Trophoblast cell (in vitro differentiated cells and primary cell): ENCODE measurements at regions not wholly inside any gene's neighbourhood (a gene's known extent, or its start where the extent isn't known, plus 50 kb on each side); places are given as distances from the start of the nearest gene placed in this dataset.
"Not testable (repeated sequence)": the region's sequence is repeated elsewhere in the genome, so short reads cannot be mapped to it uniquely, and the experiment has no call there.

Experiments
- DNase-seq, 2 donors: peaks; one replicate each; pipeline ENCODE4 v3.0.0-alpha.2; 2016
- H2AFZ ChIP-seq: 2 replicates; pipeline ENCODE4 v1.6.1; 2013; ENCODE audit warnings: low read length, moderate library complexity, mild to moderate bottlenecking; ENCODE audit not compliant: insufficient read depth, poor library complexity
- H2AK5ac ChIP-seq: 2 replicates; pipeline ENCODE4 v1.6.1; 2013; ENCODE audit warnings: mild to moderate bottlenecking, low read length
- H2BK120ac ChIP-seq: 2 replicates; pipeline ENCODE4 v1.6.1; 2013; ENCODE audit warnings: low read length, mild to moderate bottlenecking, moderate library complexity; ENCODE audit not compliant: insufficient read depth, poor library complexity
- H2BK12ac ChIP-seq: 2 replicates; pipeline ENCODE4 v1.6.1; 2013; ENCODE audit warnings: mild to moderate bottlenecking, low read length, moderate library complexity
- H2BK5ac ChIP-seq: 2 replicates; pipeline ENCODE4 v1.6.1; 2013; ENCODE audit warnings: low read length, low read depth, moderate library complexity, mild to moderate bottlenecking; ENCODE audit not compliant: poor library complexity
- H3K14ac ChIP-seq: 2 replicates; pipeline ENCODE4 v1.6.1; 2013; ENCODE audit warnings: mild to moderate bottlenecking, low read length
- H3K18ac ChIP-seq: 2 replicates; pipeline ENCODE4 v1.6.1; 2013; ENCODE audit warnings: mild to moderate bottlenecking, low read length
- H3K23ac ChIP-seq: 2 replicates; pipeline ENCODE4 v1.6.1; 2013; ENCODE audit warnings: low read length
- H3K27ac ChIP-seq: 2 replicates; pipeline ENCODE4 v1.5.1; 2013; ENCODE audit warnings: low read depth, mild to moderate bottlenecking, inconsistent platforms, low read length, moderate library complexity
- H3K27me3 ChIP-seq: 2 replicates; pipeline ENCODE4 v1.6.1; 2013; ENCODE audit warnings: inconsistent platforms, mild to moderate bottlenecking, low read length, moderate library complexity; ENCODE audit not compliant: insufficient read depth
- H3K36me3 ChIP-seq, 2 experiments: 1 replicate in 1 of 2; 2 replicates in 1 of 2; pipeline ENCODE4 v1.6.1; 2013; ENCODE audit warnings: low read length in 2 of 2, mild to moderate bottlenecking in 2 of 2, moderate library complexity in 1 of 2; ENCODE audit not compliant: insufficient read depth in 2 of 2, control insufficient read depth in 1 of 2
- H3K4ac ChIP-seq: 2 replicates; pipeline ENCODE4 v1.6.1; 2013; ENCODE audit warnings: low read depth, mild to moderate bottlenecking, low read length, moderate library complexity
- H3K4me1 ChIP-seq, 2 experiments: 1 replicate in 1 of 2; 2 replicates in 1 of 2; pipeline ENCODE4 v1.6.1; 2013; ENCODE audit warnings: low read length in 2 of 2, mild to moderate bottlenecking in 2 of 2, moderate library complexity in 1 of 2; ENCODE audit not compliant: insufficient read depth in 2 of 2, control insufficient read depth in 1 of 2
- H3K4me2 ChIP-seq: 2 replicates; pipeline ENCODE4 v1.6.1; 2013; ENCODE audit warnings: inconsistent platforms, mild to moderate bottlenecking, low read length, moderate library complexity
- H3K4me3 ChIP-seq: 2 replicates; pipeline ENCODE4 v1.5.1; 2013; ENCODE audit warnings: mild to moderate bottlenecking, low read depth, low read length, inconsistent platforms
- H3K79me1 ChIP-seq: one replicate; pipeline ENCODE4 v1.6.1; 2013; ENCODE audit warnings: low read length
- H3K79me2 ChIP-seq: 2 replicates; pipeline ENCODE4 v1.6.1; 2013; ENCODE audit warnings: low read length, mild to moderate bottlenecking; ENCODE audit not compliant: control insufficient read depth, insufficient read depth, poor library complexity
- H3K9ac ChIP-seq: 2 replicates; pipeline ENCODE4 v1.6.1; 2013; ENCODE audit warnings: mild to moderate bottlenecking, low read length
- H3K9me3 ChIP-seq: 2 replicates; pipeline ENCODE4 v1.6.1; 2013; ENCODE audit warnings: low read depth, mild to moderate bottlenecking, control low read depth, inconsistent platforms, low read length; ENCODE audit not compliant: insufficient read depth
- H4K12ac ChIP-seq: 2 replicates; pipeline ENCODE4 v1.6.1; 2013; ENCODE audit warnings: low read depth, mild to moderate bottlenecking, low read length, moderate library complexity
- H4K8ac ChIP-seq: 2 replicates; pipeline ENCODE4 v1.6.1; 2013; ENCODE audit warnings: low read depth, mild to moderate bottlenecking, low read length, moderate library complexity
- H4K91ac ChIP-seq: one replicate; pipeline ENCODE4 v1.6.1; 2013; ENCODE audit warnings: low read depth, mild to moderate bottlenecking, low read length, moderate library complexity
- WGBS: extraction: QIAGEN DNeasy Blood & Tissue Kit; methylation state at CpG from one replicate; pipeline ENCODE4 v1.1.7; 2013; ENCODE audit warnings: missing lambda C conversion rate; ENCODE audit not compliant: insufficient read length, insufficient coverage; ENCODE audit errors: extremely low coverage; 5-methylcytosine and 5-hydroxymethylcytosine counted together

DNA sequence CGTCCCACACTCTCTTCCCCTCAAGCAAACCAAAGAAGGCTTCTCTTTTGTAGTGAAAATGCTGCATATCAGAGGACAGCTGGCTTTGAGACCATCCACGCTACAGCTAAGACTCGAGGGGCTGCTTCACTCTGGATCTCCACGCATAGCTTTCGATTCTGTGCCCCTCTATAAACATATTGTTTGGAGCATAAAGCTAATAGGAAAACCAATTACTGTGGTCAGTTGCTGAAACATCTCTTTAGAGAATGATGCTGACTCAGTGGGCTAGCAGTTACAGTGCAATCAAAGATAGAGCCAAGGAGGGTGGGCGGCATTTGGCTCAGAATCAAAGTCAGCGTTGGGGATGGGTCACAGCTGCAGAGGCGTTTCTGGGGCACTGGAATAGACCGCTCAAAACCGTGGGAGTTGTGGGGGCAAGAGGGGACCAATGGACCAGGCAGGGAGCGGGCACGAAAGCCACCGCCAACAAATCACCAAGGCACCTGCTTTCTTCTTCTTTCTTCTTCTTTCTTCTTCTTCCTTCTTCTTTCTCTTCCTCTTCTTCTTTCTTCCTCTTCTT lies 76.7 kb downstream of the RASL11A start:
- no peak overlapping the region for H3K4me2 ChIP-seq
- H3K9ac ChIP-seq: no peak overlapping the region
- H3K36me3 ChIP-seq: no peaks in the 10 kb centered on the region
- no peaks in the 10 kb centered on the region for H3K27me3 ChIP-seq
- no peak for DNase-seq
- no CpG with 5 or more reads among the region's 13 CpGs for WGBS
- no peak overlapping the region for H4K8ac ChIP-seq
- H3K23ac ChIP-seq: no peak overlapping the region
- H4K91ac ChIP-seq: no peak overlapping the region
- no peak overlapping the region for H4K12ac ChIP-seq
- H2AFZ ChIP-seq: no peak overlapping the region
- H3K79me1 ChIP-seq: no peaks in the 10 kb centered on the region
- H2AK5ac ChIP-seq: no peak overlapping the region
- H3K27ac ChIP-seq: no peak overlapping the region
- H3K4ac ChIP-seq: no peak overlapping the region
- no peak overlapping the region for H2BK5ac ChIP-seq
- no peaks in the 10 kb centered on the region for H3K79me2 ChIP-seq
- H3K9me3 ChIP-seq: peaks cover 8% of the 10 kb centered on the region
- H3K14ac ChIP-seq: no peak overlapping the region
- H3K4me3 ChIP-seq: no peak overlapping the region
- no peak overlapping the region for H2BK120ac ChIP-seq
- no peak overlapping the region for H2BK12ac ChIP-seq
- H3K4me1 ChIP-seq: no peaks in the 10 kb centered on the region
- no peak overlapping the region for H3K18ac ChIP-seq

DNA sequence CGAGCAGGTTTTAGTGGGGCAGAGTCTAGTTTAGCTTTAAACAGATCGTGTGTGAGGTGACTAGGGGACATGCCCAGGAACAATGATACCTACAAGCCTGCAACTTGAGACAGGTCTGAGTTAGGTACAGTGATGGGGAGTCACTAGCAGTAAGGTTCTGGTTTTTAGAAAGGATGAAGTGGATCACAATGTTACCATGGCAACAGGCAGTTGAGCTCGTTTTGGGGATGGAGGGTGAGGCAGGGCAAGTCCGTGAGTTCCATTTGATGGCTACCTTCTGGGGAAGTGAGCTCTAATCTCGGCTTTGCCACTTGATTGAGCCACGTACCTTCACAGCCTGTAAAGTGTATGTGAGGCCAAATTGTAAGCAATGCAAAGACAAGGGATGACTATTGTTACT lies 76.0 kb upstream of the GTF3A start:
- Histone ChIP-seq H2BK120ac (no peak overlapping the region), H3K18ac (no peak overlapping the region), H2BK5ac (no peak overlapping the region), H3K14ac (no peak overlapping the region), H3K79me1 (no peaks in the 10 kb centered on the region), H4K8ac (no peak overlapping the region), H3K27ac (no peak overlapping the region), H3K23ac (no peak overlapping the region), H3K9ac (no peak overlapping the region), H2AK5ac (no peak overlapping the region), H3K9me3 (peaks cover 8% of the 10 kb centered on the region), H3K4me2 (no peak overlapping the region), H3K4me1 (peaks cover 0 to 3% of the 10 kb centered on the region in 2 experiments), H2BK12ac (no peak overlapping the region), H3K4me3 (no peak overlapping the region), H3K79me2 (no peaks in the 10 kb centered on the region), H3K36me3 (no peaks in the 10 kb centered on the region), H3K27me3 (no peaks in the 10 kb centered on the region), H4K91ac (no peak overlapping the region), H3K4ac (no peak overlapping the region), H2AFZ (no peak overlapping the region), H4K12ac (no peak overlapping the region)
- no CpG with 5 or more reads among the region's 6 CpGs for WGBS
- no peak for DNase-seq

DNA sequence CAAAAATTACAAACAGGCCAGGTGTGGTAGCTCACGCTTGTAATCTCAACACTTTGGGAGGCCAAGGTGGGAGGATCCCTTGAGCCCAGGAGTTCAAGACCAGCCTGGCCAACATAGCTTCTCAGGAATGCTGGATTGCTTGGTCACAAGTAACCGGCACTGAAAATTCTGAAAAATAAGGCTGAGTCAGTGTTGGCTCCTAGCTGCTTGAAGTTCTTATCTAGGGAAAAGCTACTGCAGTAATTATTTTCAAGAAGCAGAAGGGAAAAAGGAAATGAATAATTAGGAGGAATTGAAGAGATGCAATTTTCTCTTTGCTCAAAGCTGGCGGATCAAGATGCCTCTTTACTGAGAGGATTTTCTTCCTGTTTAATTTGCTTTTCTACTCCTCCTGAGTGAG lies 75.0 kb upstream of the GTF3A start:
- WGBS: no CpG with 5 or more reads among the region's 3 CpGs
- no peak overlapping the region for H3K9ac ChIP-seq
- H4K8ac ChIP-seq: no peak overlapping the region
- H3K79me1 ChIP-seq: no peaks in the 10 kb centered on the region
- H4K91ac ChIP-seq: no peak overlapping the region
- no peak overlapping the region for H3K18ac ChIP-seq
- H3K23ac ChIP-seq: no peak overlapping the region
- no peak overlapping the region for H2BK5ac ChIP-seq
- no peak overlapping the region for H4K12ac ChIP-seq
- H3K14ac ChIP-seq: no peak overlapping the region
- peaks cover 0 to 5% of the 10 kb centered on the region in 2 experiments for H3K4me1 ChIP-seq
- no peak overlapping the region for H3K4me3 ChIP-seq
- no peak overlapping the region for H3K4ac ChIP-seq
- no peak overlapping the region for H2BK120ac ChIP-seq
- no peaks in the 10 kb centered on the region for H3K36me3 ChIP-seq
- peaks cover 8% of the 10 kb centered on the region for H3K9me3 ChIP-seq
- H2AK5ac ChIP-seq: no peak overlapping the region
- H3K27ac ChIP-seq: no peak overlapping the region
- H2BK12ac ChIP-seq: no peak overlapping the region
- no peak overlapping the region for H3K4me2 ChIP-seq
- DNase-seq: no peak
- no peaks in the 10 kb centered on the region for H3K79me2 ChIP-seq
- no peaks in the 10 kb centered on the region for H3K27me3 ChIP-seq
- H2AFZ ChIP-seq: no peak overlapping the region

DNA sequence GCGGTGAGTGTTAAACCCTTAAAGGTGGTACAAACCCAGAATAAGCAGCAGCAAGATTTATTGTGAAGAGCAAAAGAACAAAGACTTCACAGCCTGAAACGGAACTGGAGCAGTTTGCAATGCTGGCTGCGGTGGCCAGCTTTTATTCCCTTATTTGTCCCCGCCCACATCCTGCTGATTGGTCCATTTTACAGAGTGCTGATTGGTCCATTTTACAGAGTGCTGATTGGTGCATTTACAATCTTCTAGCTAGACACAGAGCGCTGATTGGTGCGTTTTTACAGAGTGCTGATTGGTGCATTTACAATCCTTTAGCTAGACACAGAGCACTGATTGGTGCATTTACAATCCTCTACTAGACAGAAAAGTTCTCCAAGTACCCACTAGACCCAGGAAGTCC lies 73.6 kb upstream of the GTF3A start:
- no CpG with 5 or more reads among the region's 6 CpGs for WGBS
- not testable (repeated sequence) for H2AFZ ChIP-seq, H3K9ac ChIP-seq, H2BK120ac ChIP-seq, H3K27ac ChIP-seq, H3K4me3 ChIP-seq, H3K36me3 ChIP-seq, H4K8ac ChIP-seq, H2BK5ac ChIP-seq, H3K4me2 ChIP-seq, H3K23ac ChIP-seq, H3K4me1 ChIP-seq, H3K27me3 ChIP-seq, DNase-seq, H4K12ac ChIP-seq, H3K4ac ChIP-seq, H3K9me3 ChIP-seq, H3K14ac ChIP-seq, H3K79me2 ChIP-seq, H3K79me1 ChIP-seq, H4K91ac ChIP-seq, H3K18ac ChIP-seq, H2BK12ac ChIP-seq, H2AK5ac ChIP-seq
